ENCODE measurements at regions not wholly inside any gene's neighbourhood (a gene's known extent, or its start where the extent isn't known, plus 50 kb on each side); places are given as distances from the start of the nearest gene placed in this dataset.
A peak's percentile ranks its signal among the peaks of the same experiment; 100 is the strongest.

DNA sequence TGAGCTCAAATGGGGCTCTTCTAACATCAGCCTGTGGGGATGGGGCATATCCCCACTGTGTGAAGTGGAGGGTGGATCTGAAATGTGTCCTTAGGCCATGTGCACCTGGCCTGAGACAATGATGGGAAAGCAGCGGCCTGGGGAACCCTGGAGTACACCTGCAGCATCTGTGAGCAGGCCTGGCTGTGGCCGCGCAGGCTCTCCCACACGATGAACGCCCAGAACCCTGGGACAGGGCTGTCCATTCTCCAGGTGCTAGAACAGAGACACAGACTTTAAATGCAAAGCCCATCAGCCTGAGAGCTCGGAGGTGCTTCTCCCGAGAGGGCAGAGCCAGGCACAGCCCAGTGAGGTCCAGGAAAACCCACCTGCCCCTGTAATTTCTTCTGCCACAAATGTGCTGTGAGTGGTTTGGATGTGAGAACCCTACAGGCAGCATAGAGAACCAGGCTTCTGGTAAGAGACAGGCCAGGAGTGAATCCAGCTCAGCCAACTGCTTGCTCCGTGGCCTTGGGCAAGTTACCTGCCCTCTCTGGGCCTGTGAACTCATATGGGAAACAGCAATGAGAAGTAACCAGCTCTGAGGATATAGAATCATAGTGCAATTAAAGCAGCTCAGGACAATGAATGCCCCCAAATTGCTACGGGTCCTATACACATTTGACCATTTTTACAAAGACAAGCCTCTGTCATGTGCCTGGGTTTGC is 167.9 kb downstream of the SHANK2 start:
- TF ChIP-seq RBM25 (IDR thresholded peaks at IDR 0.05; ENCODE audit: low read depth, low read length, severe bottlenecking) = peak; percentile 6
- TF ChIP-seq CBX2 (IDR thresholded peaks at IDR 0.05; ENCODE audit: insufficient read depth, low read length, poor library complexity, severe bottlenecking) = no peak
- no peaks in the 10 kb centered on the region for H3K79me2 ChIP-seq (ENCODE audit: control insufficient read depth, insufficient read depth, low read length)
- H3K27me3 ChIP-seq (ENCODE audit: control insufficient read depth in 2 of 2, insufficient read depth in 2 of 2, low read length in 2 of 2) = peaks cover 0 to 30% of the 10 kb centered on the region in 2 experiments; a peak in 3 of 5 replicates
- in situ Hi-C loops (cut with MboI) (no loop called here), intact Hi-C loops (cut with micrococcal nuclease) (no loop called here)
- H3K36me3 ChIP-seq (ENCODE audit: control insufficient read depth, insufficient read depth, low read length) = no peaks in the 10 kb centered on the region
- H3K4me3 ChIP-seq = no peak overlapping the region
- no TSS peak for BruUV-seq (replicated peaks)
- H2AFZ ChIP-seq (ENCODE audit: low read depth, low read length) = no peak overlapping the region
- ATAC-seq (no peak), DNase-seq (ENCODE audit: extremely low read depth in 1 of 4, low spot score in 3 of 4) (no peak), FAIRE-seq (no peak)
- WGBS (ENCODE audit: insufficient coverage, low coverage, missing lambda C conversion rate) = 10% methylated on average over 9 of the region's 9 CpGs
- H3K9ac ChIP-seq (ENCODE audit: insufficient read depth in 1 of 2, low read depth in 2 of 2, low read length in 2 of 2) = no peak overlapping the region
- peaks cover 0 to 3% of the 10 kb centered on the region in 2 experiments; a peak in 1 of 5 replicates for H3K4me1 ChIP-seq (replicated peaks in 1 of 2; ENCODE audit: control insufficient read depth in 2 of 2, insufficient read depth in 2 of 2, low read length in 2 of 2)
- H3K9me1 ChIP-seq (ENCODE audit: control insufficient read depth, insufficient read depth, low read length) = peaks cover 4% of the 10 kb centered on the region
- no peak overlapping the region for H3K27ac ChIP-seq (ENCODE audit: extremely low read depth, low read depth, low read length)
- no peaks in the 10 kb centered on the region for H3K9me3 ChIP-seq (replicated peaks; ENCODE audit: control insufficient read depth, insufficient read depth, low read depth, low read length)
- CTCF ChIA-PET (ENCODE audit: low intra/inter-chr PET ratio) = no interaction called here
- POLR2A ChIA-PET = no interaction called here
- H3K4me2 ChIP-seq (ENCODE audit: insufficient read depth, low read length) = no peak overlapping the region
- H4K20me1 ChIP-seq (replicated peaks; ENCODE audit: control insufficient read depth, insufficient read depth, low read length) = peaks cover 3% of the 10 kb centered on the region; the same call in 1 of the 2 replicates

DNA sequence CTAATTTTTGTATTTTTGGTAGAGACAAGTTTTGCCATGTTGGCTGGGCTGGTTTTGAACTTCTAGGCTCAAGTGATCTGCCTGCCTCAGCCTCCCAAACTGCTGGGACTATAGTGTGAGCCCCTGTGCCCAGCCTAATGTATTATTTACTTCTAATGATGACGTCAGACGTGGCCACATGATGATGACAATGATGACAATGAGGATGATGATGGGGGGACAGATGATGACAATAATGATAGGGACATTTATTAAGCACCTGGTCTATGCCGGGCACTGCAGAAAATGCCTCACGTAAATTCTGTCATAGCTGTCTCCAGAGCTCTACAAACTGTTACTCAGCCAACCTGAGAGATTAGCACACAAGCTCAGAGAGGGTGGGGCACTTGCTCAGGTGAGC is 169.3 kb downstream of the SHANK2 start:
- WGBS (ENCODE audit: insufficient coverage, low coverage, missing lambda C conversion rate) = 3% methylated on average over 4 of the region's 4 CpGs
- TF ChIP-seq KLF1 (tag; IDR thresholded peaks at IDR 0.05) = no peak
- TF ChIP-seq, protein P1, sequence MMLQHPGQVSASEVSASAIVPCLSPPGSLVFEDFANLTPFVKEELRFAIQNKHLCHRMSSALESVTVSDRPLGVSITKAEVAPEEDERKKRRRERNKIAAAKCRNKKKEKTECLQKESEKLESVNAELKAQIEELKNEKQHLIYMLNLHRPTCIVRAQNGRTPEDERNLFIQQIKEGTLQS (IDR thresholded peaks at IDR 0.05) = peak; percentile 41; the same call in 1 of the 2 replicates
- TF ChIP-seq, protein P1 (CRISPR knock-in tag; conservative IDR thresholded peaks at IDR 0.05) = no peak
- no peak for TF ChIP-seq MCM5 (IDR thresholded peaks at IDR 0.05; ENCODE audit: low read depth)
- no peak for TF ChIP-seq TARDBP (IDR thresholded peaks at IDR 0.05)
- TF ChIP-seq ZNF551 (CRISPR knock-in tag; IDR thresholded peaks at IDR 0.05) = no peak
- TF ChIP-seq, protein P2, sequence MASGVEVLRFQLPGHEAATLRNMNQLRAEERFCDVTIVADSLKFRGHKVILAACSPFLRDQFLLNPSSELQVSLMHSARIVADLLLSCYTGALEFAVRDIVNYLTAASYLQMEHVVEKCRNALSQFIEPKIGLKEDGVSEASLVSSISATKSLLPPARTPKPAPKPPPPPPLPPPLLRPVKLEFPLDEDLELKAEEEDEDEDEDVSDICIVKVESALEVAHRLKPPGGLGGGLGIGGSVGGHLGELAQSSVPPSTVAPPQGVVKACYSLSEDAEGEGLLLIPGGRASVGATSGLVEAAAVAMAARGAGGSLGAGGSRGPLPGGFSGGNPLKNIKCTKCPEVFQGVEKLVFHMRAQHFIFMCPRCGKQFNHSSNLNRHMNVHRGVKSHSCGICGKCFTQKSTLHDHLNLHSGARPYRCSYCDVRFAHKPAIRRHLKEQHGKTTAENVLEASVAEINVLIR (CRISPR knock-in tag; IDR thresholded peaks at IDR 0.05) = no peak
- TF ChIP-seq ATF1 (CRISPR knock-in tag; IDR thresholded peaks at IDR 0.05) = no peak
- TF ChIP-seq ATF1 (tag; IDR thresholded peaks at IDR 0.05) = peak; percentile 60
- TF ChIP-seq HMGN3 (IDR thresholded peaks at IDR 0.05; ENCODE audit: borderline replicate concordance, extremely low read depth, insufficient read length, low read depth, low read length) = no peak
- H3K4me3 ChIP-seq = no peak overlapping the region
- no peak overlapping the region for H2AFZ ChIP-seq (ENCODE audit: low read depth, low read length)
- no peak for FAIRE-seq
- peaks cover 0 to 3% of the 10 kb centered on the region in 2 experiments; a peak in 1 of 5 replicates for H3K4me1 ChIP-seq (replicated peaks in 1 of 2; ENCODE audit: control insufficient read depth in 2 of 2, insufficient read depth in 2 of 2, low read length in 2 of 2)
- no peak for ATAC-seq
- intact Hi-C loops (cut with micrococcal nuclease) (no loop called here), in situ Hi-C loops (cut with MboI) (no loop called here)
- H4K20me1 ChIP-seq (replicated peaks; ENCODE audit: control insufficient read depth, insufficient read depth, low read length) = peaks cover 3% of the 10 kb centered on the region; the same call in 1 of the 2 replicates
- POLR2A ChIA-PET = no interaction called here
- H3K9me1 ChIP-seq (ENCODE audit: control insufficient read depth, insufficient read depth, low read length) = peaks cover 4% of the 10 kb centered on the region
- no TSS peak for BruUV-seq (replicated peaks)
- H3K36me3 ChIP-seq (ENCODE audit: control insufficient read depth, insufficient read depth, low read length) = no peaks in the 10 kb centered on the region
- no peak for DNase-seq (ENCODE audit: extremely low read depth in 1 of 4, low spot score in 3 of 4)
- H3K4me2 ChIP-seq (ENCODE audit: insufficient read depth, low read length) = no peak overlapping the region
- H3K27ac ChIP-seq (ENCODE audit: extremely low read depth, low read depth, low read length) = no peak overlapping the region
- H3K79me2 ChIP-seq (ENCODE audit: control insufficient read depth, insufficient read depth, low read length) = no peaks in the 10 kb centered on the region
- peaks cover 0 to 30% of the 10 kb centered on the region in 2 experiments; a peak in 3 of 5 replicates for H3K27me3 ChIP-seq (ENCODE audit: control insufficient read depth in 2 of 2, insufficient read depth in 2 of 2, low read length in 2 of 2)
- CTCF ChIA-PET (ENCODE audit: low intra/inter-chr PET ratio) = no interaction called here
- H3K9ac ChIP-seq (ENCODE audit: insufficient read depth in 1 of 2, low read depth in 2 of 2, low read length in 2 of 2) = no peak overlapping the region
- H3K9me3 ChIP-seq (replicated peaks; ENCODE audit: control insufficient read depth, insufficient read depth, low read depth, low read length) = no peaks in the 10 kb centered on the region
